HG03342 (cell line): ENCODE measurements at regions not wholly inside any gene's neighbourhood (a gene's known extent, or its start where the extent isn't known, plus 50 kb on each side); places are given as distances from the start of the nearest gene placed in this dataset.

Experiments
- ATAC-seq: cut with Tn5 transposase; IDR thresholded peaks from one replicate; pipeline ENCODE4 v1.9.1; 2021; ENCODE audit warnings: mild to moderate bottlenecking, moderate library complexity; ENCODE audit not compliant: unreplicated experiment

DNA sequence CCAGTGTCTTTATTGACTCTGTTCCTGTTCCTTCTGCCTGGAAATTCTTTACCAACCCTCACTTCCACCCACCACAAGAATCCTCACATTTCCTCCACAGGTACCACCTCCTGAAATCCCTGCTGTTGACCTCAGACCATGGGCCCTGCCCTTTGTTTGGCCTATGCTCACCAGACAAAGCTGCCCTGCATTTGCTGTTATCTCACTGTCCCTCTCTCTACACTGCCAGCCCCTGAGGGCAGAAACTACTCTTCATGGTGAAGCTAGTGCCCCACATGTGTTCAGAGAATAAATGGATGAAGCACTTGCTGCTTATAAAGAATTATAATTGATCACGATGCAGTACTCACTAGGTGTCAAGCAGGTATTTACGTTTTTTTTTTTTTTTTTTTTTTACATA lies 608.4 kb downstream of the TSN start:
- ATAC-seq: no peak

DNA sequence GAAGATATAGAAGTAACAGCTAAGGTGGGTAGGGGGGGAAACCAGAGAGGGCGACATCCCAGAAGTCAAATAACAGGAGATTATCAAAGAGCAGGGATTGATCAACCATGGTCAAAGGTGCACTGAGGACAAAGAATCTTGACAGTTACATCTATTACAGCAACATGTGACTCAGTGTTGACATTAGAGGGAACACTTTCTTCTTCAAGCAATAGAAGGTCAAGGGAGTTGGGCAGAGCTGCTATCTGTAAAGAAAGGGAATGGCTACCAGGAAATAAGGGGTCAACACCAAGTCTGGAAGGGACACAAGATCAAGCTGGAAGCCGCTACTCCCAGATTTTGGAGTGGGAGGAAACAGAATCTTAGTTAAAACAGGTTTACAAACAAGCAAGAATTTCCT lies 611.0 kb downstream of the TSN start:
- ATAC-seq: no peak

DNA sequence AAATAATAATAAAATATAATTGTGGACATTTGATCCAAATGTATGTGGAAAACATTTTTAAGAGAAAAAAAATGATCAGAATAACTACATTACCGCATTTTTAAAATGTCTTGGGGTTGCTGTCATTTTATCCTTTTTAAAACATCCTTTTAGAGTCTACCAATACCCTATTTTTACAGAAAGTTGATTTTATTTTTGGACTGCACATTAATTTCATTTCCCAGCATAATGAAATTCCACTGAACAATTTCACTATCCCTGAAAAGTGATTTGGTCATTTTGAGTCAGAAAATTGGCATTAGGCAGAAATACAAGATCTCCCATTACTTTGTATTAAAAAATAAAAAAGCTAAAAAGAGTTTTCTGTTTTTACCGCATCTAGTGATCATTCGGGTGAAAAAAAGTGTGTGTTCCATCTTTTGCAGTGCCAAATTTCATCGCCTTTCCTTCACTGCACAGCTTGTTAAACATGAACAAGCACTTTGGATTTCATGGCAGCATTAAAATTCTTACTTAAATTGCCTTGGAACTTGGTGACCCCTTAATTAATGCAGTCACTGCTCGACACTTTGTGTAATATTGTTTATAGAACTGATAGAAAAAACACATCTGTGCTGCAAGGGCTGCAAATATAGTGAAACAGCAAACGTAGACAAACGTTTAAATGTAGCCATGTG lies 611.7 kb downstream of the TSN start:
- no peak for ATAC-seq

DNA sequence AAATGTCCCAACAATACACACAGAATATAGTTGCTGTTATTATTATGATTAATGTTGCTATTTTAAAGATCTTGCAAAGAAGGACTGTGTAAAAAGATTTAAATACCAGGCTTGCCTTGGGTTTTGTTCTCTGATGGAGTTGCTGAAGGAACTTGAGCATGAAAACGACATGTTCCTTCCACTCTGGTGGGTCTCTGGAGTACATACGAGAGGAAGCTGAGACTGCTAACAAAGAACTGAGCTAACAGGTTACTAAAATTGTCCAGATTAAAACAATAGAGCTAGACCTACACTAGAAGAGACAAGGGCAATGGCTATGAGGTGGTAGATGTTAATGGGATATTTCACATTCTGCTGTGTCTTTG lies 612.2 kb downstream of the TSN start:
- ATAC-seq: no peak

DNA sequence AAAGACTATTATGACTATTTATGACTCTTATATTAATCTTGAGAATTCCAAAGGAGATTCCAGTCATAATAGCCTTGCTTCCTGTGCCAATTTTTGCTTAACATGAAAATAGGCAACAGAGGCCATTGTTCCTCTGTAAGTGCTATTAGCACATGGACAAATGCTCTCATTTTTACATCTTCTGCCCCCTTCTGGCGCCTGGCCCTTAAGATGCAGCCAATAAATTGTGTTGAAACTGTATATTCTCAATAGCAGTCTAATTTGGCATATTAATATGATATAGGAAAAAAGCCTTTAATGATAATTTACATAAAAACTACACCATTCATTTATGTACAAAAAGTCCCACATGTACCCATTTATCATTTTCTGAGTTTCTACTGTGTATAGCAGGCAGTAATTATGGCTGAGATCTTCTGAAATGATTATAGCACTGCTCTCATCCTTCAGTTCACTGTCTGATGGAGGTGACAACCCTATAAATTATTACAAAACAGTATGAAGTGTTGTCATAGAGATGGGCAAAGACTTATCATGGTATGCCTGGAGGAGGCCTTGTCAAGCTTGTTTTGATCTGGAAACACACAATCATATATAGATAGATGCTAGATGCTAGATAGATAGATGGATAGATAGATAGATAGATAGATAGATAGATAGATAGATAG lies 613.3 kb downstream of the TSN start:
- ATAC-seq: no peak

DNA sequence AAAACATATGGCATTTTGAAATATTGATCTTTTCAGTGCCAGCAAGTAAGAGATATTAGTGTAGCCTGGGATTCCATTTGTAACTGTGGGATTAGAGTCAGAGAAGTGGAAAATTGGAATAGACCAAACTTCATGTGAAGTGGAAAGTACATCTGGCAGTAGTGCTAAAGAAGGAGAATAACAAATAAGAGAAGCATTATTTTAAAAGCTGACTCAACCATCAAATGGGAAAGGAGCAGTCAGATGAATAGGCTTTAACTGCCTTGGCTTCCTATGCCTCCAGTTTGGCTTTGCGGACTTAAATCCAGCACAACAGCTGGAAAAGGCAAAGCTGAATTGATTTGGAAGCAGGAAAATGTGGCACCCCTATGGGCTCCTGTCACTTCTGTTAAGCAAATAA lies 623.1 kb downstream of the TSN start:
- no peak for ATAC-seq

DNA sequence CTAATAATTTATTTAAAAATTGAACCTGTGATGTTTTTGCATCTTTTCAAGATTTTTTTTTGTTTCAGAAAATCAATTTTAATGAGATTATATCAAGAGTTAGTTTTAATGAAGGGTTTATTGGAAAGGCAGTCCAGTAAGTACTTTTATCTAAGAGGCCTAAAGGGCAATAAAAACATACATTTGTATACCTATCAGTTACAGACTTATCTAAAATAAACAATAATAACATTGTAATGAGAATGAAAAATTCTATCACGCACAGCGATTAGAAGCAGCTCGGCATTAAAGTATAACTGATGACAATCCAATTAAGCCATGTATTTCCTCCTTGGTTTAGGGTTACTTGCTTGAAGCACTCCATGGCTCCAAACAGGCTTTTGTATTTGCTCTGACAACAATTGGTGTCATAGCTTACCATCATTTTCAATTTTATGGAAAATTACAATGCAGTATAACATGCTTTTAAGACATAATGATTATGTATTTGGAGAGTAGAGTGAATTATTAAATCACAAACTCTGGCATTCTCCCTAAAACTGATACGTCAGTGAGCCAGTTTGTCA lies 629.4 kb downstream of the TSN start:
- ATAC-seq: no peak

DNA sequence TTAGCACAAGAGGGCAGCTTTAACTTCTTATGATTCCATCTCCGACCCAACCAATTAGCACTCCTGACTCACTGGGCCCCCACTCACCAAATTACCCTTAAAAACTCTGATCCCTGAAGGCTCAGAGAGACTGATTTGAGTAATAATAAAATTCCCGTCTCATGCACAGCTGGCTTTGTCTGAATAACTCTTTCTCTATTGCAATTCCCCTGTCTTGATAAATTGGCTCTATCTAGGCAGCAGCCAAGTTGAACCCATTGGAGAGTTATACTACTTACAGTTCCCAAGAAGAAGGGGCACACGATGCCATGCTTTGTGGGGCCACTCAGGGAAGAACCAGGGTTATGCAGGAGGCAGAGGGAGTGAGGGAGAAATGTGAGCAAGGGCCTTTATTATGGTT lies 632.8 kb downstream of the TSN start:
- ATAC-seq: no peak

DNA sequence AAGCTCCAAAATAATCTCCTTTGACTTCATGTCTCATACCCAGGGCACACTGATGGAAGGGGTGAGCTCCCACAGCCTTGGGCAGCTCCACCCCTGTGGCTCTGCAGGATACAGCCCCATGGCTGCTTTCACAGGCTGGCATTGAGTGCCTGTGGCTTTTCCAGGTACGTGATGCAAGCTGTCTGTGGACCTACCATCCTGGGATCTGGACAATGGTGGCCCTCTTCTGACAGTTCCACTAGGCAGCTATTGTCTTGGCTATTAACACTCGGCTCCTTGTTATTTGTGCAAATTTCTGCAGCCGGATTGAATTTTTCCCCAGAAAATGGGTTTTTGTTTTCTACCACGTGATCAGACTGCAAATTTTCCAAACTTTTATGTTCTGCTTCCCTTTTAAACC lies 634.2 kb downstream of the TSN start:
- no peak for ATAC-seq

DNA sequence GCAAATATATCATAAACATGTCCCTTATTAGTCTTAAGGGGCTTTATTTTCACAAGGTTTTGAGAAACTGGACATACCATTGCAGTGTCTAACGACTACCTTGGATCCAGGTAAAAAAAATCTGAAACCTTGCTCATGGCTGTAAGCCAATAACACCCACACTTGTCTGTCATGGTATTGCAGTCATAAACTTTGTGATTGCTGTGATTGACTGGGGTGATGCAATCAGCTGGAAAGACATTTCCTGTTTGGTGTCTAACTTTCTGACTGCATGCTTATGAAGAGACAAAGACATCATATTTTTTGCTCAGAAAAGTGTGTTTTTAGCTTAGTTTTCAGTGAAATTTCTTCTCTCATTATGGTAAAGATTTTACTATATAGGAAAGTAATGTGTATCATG lies 635.0 kb downstream of the TSN start:
- no peak for ATAC-seq

DNA sequence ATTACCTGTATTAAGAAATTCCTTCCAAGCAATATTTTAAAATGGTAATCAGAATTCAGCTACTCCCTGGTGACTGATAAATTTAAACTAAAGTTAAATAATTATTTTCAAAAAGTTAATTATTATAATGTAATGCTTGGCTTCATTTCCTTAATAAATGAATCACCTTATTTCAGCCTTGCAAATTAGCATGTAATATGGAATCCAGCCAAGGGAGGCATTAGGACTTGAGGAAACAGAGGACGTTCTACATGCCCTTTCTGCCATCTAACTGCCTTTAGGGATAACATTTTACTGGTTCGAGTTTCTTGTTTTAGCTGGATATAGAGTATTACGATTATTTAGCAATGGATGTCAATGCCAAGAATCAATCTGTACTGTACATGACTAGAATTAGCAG lies 636.3 kb downstream of the TSN start:
- ATAC-seq: no peak

DNA sequence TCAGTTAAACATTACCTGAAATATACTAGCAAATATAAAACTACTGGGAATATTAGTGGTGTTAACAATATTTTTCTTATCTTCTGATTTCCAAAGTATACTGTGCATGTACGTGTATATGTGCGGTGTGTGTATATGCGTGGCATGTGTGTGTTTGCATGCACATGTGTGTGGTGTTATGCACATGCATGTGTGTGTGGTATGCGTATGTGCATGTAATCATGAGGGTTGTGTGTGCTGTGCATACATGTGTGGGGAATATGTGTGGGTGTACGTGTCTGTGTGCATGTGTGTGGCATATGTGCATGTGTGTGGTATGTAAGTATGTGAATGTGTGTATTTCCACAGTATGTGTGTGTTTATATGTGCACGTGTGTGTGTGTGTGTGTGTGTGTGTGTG lies 640.2 kb downstream of the TSN start:
- ATAC-seq: no peak

DNA sequence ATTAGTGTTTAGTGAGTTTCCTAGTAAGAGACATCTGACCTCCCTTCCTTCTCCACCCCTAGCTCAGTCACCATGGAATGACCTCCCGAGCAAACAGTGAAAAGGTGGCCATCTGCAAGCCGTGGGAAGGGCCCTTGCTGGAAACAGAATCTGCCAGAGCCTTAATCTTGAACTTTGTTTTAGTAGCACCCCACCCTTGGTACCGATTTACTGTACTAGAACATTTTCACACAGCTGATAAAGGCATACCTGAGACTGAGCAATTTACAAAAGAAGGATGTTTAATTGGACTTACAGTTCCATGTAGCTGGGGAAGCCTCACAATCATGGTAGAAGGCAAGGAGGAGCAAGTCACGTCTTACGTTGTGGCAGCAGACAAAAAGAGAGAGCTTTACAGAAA lies 655.8 kb downstream of the TSN start:
- no peak for ATAC-seq

DNA sequence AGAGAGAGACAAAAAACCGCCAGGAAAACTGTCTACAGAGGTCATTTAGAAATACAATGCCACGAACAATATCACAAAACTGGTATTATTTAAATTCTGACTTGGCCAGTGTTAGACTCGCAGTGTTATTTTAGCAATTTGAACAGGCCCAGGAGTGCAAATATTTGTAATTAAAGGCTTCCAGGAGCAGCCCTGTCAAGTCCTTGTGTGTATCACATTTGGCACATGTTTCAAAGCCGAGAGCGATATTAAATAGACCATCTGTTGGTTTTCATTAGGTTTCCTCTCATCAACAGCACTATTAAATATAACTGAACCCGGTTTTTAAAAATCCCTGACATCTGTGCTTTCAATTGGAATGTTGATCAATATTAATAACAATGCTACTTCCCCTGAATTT lies 656.9 kb downstream of the TSN start:
- no peak for ATAC-seq

DNA sequence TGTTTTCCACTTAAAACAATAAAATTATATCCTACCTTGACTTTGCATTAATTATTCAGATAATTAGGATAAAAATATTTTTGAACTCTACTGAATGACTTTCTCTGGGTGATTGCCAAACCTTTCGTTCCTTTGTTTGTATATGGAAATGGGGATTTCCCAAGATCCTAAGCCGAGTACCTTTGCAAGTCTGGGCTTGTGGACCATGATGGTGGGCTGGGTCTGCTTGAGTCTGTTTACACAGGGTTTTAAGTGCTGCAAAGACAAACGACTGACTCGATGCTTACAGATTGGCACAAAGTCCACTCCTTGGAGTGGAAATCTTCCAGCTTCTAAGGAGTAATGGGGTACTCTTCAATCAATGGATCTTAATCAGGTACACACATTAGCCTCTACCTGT lies 659.5 kb downstream of the TSN start:
- no peak for ATAC-seq

DNA sequence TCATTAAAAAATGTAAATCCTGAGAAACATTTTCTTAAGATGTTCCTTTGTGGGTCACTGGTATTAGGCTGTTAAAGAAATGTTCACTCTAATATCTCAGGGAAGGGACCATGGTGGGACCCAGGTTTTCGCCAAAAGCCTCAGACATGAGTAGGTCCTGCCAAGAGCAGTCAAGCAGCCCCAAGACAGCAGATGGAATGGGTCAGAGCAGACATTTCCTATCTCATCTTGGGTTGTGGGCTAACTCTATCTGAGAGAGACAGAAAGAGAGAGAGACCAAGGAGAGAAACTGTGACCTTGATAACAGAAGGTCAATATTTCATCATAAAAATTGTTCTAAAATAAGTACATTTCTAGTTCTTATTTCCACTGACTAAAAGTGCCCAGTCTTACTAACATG lies 661.7 kb downstream of the TSN start:
- no peak for ATAC-seq

DNA sequence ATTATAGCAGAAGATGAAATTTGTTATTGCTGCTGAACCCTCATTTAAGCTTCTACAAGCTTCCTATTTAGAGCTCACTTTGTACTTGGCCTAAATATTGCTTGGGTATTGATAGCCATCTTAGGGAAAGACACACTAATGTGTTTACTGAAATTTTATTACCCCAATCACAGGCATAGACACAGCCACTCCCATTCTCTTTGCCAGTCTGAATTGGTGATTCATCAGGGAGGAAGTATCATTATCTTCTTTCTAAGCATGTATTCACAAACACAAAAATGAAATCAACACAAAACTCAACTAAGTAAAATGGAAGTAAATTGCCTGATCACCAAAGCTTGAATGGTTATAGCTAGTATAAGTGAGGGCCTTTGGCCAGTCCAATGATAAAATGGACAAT lies 666.3 kb downstream of the TSN start:
- ATAC-seq: no peak

DNA sequence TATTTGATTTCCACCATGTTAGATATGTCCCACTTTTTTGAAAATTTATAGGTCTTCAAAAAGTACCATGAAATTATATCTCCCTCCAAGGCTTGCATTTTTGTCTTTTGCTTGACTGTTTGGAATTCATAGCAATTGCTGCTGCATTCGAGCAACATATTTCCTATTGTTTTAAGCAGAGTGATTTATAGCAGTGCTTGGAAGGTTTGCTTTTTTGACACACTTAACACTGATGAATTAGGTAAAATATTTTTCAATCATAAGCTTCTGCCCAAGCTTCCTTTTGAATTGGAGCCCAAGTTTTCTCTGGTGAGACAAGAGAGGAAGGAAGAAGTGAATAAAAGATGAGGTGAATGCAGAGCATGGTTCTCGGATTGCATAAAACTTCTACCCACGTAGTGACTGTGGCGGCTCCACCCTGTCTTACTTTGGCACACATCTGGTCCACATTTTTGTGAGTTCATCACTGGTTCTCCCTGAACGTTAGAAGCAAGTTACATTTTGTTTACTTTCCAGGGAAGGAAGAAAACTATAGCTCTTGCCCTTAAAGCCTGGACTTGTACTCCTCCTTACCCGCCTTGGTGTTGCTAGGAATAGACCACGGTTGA lies 667.0 kb downstream of the TSN start:
- no peak for ATAC-seq

DNA sequence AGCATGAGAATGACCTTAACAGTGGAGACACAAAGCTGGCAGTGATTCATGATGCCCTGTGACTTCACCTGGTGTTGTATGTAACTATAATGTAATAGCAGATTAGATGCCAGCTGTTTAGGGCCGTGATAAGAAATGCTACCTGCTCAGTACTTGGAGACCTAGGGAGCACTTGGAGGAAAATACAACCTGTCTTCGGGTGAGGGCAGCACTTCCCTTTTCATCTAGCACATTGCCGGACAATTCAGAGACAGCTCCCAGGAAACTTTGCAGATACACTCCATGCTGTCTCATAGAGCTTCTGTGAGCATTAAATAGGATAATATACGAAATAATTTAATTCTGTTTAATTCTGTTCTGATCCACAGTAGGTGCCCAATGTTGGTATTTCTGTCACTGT lies 668.5 kb downstream of the TSN start:
- no peak for ATAC-seq

DNA sequence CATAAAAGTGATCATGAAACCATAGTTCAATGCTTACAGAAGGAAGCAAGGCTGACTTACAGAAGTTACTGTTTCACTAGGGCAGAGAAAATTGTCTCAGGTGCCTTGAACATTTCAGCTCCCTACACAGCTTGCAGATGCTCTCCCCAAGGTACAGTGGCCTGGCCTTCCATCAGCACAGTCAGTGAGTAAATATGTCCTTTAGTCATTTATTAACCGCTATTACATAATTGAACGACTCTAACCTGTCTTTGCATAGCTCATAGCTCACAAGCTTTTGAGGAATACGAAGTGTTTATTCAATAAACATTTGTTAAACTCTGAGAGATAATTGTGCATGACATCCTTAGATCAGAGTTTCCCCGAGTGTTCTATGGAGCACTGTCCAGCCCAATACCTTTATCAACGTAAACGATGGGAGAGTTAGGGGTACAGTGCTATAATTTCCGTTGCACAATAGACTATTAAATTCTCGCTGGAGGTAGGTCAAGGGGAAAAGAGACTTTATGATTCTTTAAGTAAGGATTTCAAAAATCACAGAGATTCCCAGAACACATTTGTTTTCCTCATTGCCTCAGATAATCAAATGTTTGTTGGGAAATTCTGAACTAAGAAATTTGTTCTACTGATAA lies 677.8 kb downstream of the TSN start:
- no peak for ATAC-seq

DNA sequence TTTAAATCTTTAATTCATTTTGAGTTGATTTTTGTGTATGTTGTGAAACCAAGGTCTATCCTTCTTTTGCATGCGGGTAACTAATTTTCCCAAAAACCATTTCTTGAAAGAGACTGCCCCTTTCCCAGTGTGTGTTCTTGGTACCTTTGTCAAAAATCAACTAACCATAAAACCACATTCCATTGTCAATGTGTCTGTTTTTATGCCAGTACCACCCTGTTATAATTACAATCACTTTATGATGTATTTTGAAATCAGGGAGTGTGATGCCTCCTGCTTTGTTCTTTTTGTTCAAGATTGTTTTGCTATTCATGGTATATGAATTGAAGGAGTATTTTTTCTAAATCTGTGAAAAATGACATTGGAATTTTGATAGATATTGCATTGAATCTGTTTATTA lies 689.6 kb downstream of the TSN start:
- ATAC-seq: no peak

DNA sequence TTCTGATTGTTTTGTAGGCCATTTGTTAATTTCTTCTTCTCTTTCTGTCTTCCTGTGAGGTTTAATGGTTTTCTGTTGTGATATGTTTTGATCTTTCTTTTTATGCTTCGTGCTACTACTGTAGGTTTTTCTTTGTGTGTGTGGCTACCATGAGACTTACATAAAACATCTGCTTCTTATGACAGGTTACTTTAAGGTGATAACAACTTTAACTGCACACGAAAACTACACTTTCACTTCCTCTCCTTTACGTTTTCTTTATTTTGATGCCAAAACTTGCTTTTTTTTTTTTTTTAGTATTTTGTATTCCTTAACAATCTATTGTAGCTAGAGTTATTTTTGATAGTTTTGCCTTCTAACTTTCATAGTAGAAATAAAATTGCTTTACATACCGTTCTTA lies 691.3 kb downstream of the TSN start:
- no peak for ATAC-seq
